ENCODE measurements at regions not wholly inside any gene's neighbourhood (a gene's known extent, or its start where the extent isn't known, plus 50 kb on each side); places are given as distances from the start of the nearest gene placed in this dataset.

DNA sequence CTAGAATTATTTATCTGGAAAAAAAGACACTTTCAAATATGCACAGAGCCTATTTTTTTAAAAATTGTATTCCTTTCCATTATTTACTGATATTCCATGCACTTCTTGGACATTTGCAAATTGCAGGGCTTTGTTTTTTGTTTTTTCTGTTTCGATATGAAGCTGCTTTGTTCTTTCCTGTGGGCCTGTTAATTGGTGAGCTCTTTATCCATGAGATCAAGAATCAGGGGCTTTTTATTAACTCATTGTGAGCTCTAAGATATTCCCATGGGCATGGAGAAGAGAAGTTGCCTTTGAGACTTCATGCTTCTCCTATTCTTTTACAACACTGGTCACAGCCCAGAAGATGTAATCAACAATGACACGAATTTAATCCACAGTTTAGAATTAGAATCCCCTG lies 145.1 kb downstream of the SAMD5 start:
- Mint-ChIP-seq H3K4me3 (no peak overlapping the region), H3K36me3 (ENCODE audit: insufficient read depth) (no peaks in the 10 kb centered on the region), H3K4me1 (ENCODE audit: low read depth) (no peaks in the 10 kb centered on the region), H3K9me3 (no peaks in the 10 kb centered on the region), H3K27me3 (ENCODE audit: low read depth) (peaks cover 1% of the 10 kb centered on the region)
- no peak for ATAC-seq
- DNase-seq: no peak

DNA sequence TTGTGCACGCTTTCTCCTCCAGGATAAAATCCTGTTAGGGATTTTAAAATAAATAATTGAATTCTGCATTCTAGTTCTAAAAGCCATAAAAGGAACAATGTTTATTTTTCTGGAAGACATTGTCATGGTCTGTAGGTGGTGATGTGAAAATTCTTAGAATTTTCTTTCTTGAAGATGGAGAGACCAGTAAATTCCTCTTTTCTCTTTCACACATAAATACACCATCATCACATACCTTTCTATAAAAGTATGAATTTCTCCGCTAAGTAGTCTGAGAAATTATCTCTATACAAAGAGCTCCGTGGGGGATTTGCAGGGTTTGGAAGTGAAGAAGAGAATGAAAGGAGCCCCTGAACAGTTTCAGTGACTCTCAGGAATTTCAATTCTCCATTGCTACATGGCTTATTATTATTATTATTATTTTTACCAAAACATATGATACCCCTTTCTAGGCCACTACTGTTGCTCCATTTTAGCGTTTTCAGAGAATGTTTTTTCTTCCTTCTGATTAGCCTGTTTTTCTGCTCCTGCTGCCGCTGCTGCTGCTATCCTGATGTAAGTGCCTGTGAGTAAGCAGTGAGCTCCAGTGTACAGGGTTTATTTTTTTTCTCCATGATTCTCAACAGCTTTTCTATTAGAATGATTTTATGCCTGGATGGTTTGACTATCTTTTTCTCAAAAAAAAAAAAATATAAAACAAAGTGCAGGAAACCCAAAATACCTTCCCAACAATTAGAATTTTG lies 145.8 kb downstream of the SAMD5 start:
- H3K4me1 Mint-ChIP-seq (ENCODE audit: low read depth): no peaks in the 10 kb centered on the region
- no peak overlapping the region for H3K4me3 Mint-ChIP-seq
- H3K9me3 Mint-ChIP-seq: no peaks in the 10 kb centered on the region
- peaks cover 1% of the 10 kb centered on the region for H3K27me3 Mint-ChIP-seq (ENCODE audit: low read depth)
- H3K36me3 Mint-ChIP-seq (ENCODE audit: insufficient read depth): no peaks in the 10 kb centered on the region
- no peak for DNase-seq
- ATAC-seq: no peak

DNA sequence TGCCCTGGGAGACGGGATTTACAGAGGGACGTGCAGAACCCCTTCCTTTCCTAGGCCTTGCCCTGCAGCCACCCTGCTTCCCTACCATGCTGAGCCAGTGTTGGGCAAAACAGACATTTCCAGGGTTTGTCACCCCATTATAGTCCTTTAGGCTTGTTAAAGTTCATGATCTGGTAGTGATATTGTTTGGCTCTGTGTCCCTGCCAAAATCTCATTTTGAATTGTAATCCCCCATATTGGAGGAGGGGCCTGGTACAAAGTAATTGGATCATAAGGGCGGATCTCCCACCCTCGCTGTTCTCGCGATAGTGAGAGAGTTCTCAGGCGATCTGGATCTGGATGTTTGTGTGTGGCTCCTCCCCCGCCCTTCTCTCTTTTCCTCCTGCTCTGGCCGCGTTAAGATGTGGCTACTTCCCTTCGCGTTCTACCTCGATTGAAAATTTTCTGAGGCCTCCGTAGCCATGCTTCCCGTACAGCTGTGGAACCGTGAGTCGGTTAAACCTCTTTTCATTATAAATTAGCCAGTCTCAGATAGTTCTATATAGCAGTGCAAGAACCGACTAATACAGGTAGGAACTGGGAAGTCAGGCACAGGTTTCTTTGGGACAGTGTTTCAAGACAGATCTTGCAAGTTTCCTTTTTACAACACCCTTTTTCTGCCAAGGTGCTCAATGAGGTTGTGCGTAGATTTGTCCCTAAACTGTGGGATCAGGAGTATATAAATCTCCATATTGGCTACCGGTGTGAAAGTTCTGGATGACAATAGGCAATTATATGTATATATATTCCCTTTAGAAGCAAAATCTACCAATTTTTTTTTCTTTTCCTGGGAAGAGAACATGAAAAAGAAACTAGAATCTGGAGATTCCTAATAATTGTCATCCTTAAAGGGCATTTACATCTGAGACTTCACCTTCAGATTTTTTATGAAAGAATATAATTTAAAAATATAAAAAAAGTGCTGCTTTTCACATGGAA lies 152.1 kb downstream of the SAMD5 start:
- ATAC-seq (no peak), DNase-seq (no peak)
- no peaks in the 10 kb centered on the region for H3K4me1 Mint-ChIP-seq (ENCODE audit: low read depth)
- no peaks in the 10 kb centered on the region for H3K27me3 Mint-ChIP-seq (ENCODE audit: low read depth)
- no peaks in the 10 kb centered on the region for H3K9me3 Mint-ChIP-seq
- no peaks in the 10 kb centered on the region for H3K36me3 Mint-ChIP-seq (ENCODE audit: insufficient read depth)
- no peak overlapping the region for H3K4me3 Mint-ChIP-seq

DNA sequence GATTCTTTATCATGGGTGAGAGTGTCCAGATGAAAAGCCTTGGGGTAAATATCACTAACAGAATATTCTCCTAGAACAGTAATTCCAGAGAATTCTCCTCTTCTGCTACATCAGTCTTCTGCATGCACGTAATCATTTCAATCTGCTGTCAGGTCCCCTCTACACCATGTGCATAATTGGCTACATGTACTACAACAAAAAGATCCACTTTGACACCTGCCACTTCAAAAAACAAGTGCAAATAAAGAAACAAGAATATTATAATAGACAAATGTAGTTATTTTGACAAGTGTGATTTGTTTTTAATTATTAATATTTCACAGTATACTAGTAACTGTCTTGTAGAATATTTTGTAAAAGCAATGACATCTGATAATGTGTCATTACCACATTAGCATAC lies 154.2 kb downstream of the SAMD5 start:
- no peak for ATAC-seq
- Mint-ChIP-seq H3K36me3 (ENCODE audit: insufficient read depth) (no peaks in the 10 kb centered on the region), H3K9me3 (no peaks in the 10 kb centered on the region), H3K4me3 (no peak overlapping the region), H3K4me1 (ENCODE audit: low read depth) (no peaks in the 10 kb centered on the region), H3K27me3 (ENCODE audit: low read depth) (no peaks in the 10 kb centered on the region)
- DNase-seq: no peak

DNA sequence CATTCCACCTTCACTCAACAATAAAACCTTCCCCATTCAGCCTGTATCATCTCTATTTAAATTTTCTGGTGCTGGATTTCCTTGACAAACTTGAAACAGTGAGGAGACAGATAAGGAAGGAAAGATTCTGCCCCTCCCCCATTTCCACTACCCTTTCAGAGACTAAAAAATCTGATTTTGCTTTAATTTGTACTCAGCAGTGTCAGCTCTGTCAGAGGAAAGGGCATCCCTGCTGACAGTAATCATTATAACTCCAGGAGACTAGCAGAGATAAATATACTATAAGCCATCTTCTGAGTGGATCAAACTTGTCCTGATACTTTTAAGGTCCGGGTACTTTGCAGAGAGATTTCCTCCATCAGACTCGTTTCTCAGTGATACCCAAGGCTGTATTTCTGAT lies 155.6 kb downstream of the SAMD5 start:
- no peak for DNase-seq
- H3K9me3 Mint-ChIP-seq: no peaks in the 10 kb centered on the region
- H3K4me1 Mint-ChIP-seq (ENCODE audit: low read depth): no peaks in the 10 kb centered on the region
- no peak for ATAC-seq
- H3K36me3 Mint-ChIP-seq (ENCODE audit: insufficient read depth): no peaks in the 10 kb centered on the region
- H3K27me3 Mint-ChIP-seq (ENCODE audit: low read depth): no peaks in the 10 kb centered on the region
- H3K4me3 Mint-ChIP-seq: no peak overlapping the region

DNA sequence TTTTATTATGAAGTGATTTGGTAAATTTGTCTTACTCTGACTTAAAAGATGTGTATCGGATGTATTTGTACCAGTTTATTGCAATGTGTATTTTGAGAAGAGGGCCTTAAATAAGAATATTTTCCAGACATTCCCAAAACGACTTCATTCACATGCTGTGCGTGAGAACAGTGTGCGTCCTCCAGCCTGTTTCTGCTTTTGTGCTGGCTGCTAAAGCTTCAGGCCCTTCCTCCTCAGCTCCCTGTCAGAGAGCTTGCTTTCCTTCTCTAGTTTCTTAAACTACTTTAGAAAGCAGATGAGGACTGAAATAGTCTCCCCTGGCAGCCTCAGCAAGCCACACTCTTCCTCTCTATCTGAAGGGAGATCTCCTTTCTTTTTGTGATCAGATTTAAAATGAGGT lies 157.8 kb downstream of the SAMD5 start:
- H3K4me1 Mint-ChIP-seq (ENCODE audit: low read depth): no peaks in the 10 kb centered on the region
- no peak overlapping the region for H3K4me3 Mint-ChIP-seq
- DNase-seq (no peak), ATAC-seq (no peak)
- H3K9me3 Mint-ChIP-seq: peaks cover 5% of the 10 kb centered on the region
- H3K27me3 Mint-ChIP-seq (ENCODE audit: low read depth): no peaks in the 10 kb centered on the region
- no peaks in the 10 kb centered on the region for H3K36me3 Mint-ChIP-seq (ENCODE audit: insufficient read depth)

DNA sequence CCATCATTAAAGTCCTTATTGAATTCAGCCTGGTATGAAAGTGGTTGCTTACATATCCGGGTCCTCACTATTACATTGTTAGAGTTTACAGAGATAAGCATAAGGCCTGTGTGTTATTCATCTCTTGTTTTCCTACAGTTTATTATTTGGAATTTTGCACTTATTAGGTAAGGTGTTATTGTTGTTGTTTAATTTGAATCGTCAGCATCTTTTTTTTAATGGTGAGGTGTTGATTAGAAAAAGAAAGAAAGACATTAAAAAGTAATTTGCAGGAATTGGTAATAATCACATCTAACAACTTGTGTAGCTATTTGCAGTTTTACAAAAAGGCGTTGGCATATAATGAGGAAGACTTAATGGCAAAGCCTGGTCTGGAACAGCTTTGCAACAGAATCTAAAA lies 158.6 kb downstream of the SAMD5 start:
- Mint-ChIP-seq H3K9me3 (peaks cover 5% of the 10 kb centered on the region), H3K4me1 (ENCODE audit: low read depth) (no peaks in the 10 kb centered on the region), H3K27me3 (ENCODE audit: low read depth) (no peaks in the 10 kb centered on the region), H3K4me3 (no peak overlapping the region), H3K36me3 (ENCODE audit: insufficient read depth) (no peaks in the 10 kb centered on the region)
- DNase-seq: no peak
- ATAC-seq: no peak

DNA sequence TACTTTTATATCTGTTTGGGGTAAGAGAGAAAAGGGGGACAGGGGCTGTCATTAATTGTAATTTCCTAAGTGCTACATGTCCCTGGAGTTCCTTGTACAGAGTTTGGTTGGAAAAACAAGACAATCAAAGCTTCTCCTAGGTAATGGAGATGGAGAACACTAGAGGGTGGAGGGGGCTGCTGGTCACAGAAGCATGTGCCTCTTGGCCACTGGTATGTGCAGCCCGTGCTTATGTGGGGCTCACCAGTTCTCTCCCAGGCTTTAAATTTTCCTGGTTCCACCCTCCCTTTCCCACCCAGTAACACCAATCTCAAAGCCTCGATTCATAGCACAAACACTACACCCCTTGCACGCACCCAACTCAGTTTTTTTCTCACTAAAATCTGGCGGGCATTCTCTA lies 165.6 kb downstream of the SAMD5 start:
- DNase-seq (no peak), ATAC-seq (no peak)
- Mint-ChIP-seq H3K4me1 (ENCODE audit: low read depth) (no peaks in the 10 kb centered on the region), H3K36me3 (ENCODE audit: insufficient read depth) (no peaks in the 10 kb centered on the region), H3K4me3 (no peak overlapping the region), H3K9me3 (peaks cover 5% of the 10 kb centered on the region), H3K27me3 (ENCODE audit: low read depth) (peaks cover 3% of the 10 kb centered on the region)

DNA sequence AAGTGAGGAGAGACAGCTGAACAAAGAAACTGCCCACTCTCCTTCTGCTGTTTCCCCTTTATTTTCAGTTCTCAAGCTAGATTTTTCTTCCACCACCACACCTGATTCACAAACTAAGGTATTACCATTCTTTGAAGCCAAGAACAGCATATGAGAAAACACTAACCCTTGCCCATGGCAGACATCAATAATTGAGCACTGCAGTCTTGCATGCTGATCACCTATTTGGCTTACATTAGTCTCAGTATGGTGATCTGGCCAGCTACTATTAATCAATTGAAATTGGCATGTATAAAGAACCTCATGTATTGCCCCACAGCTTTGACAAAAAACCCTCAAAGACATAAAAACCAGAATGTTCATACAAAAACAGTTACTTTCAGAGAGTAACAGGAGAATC lies 166.3 kb downstream of the SAMD5 start:
- Mint-ChIP-seq H3K4me3 (no peak overlapping the region), H3K27me3 (ENCODE audit: low read depth) (peaks cover 3% of the 10 kb centered on the region), H3K36me3 (ENCODE audit: insufficient read depth) (no peaks in the 10 kb centered on the region), H3K4me1 (ENCODE audit: low read depth) (no peaks in the 10 kb centered on the region), H3K9me3 (peaks cover 2% of the 10 kb centered on the region)
- no peak for DNase-seq
- ATAC-seq: no peak

DNA sequence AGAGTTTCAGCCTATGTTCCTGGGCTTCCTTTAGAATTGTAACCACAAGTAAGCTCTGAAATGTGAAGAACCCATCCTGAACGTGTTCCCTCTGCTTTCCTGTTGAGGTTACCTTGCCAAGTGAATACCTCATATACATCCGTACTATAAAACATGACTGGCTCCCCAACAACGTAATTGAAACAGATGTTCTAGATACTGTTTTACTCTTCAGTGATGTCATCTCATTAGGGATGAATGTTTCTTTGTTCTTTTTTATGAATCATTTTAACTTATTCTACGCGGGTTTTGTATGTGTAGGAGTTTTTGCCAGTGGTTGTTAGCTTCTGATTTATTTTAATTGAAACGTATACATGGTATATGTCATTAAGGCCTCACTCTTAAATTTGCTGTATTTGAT lies 166.8 kb downstream of the SAMD5 start:
- H3K4me3 Mint-ChIP-seq: no peak overlapping the region
- no peaks in the 10 kb centered on the region for H3K4me1 Mint-ChIP-seq (ENCODE audit: low read depth)
- H3K27me3 Mint-ChIP-seq (ENCODE audit: low read depth): peaks cover 3% of the 10 kb centered on the region
- no peaks in the 10 kb centered on the region for H3K36me3 Mint-ChIP-seq (ENCODE audit: insufficient read depth)
- DNase-seq (no peak), ATAC-seq (no peak)
- H3K9me3 Mint-ChIP-seq: no peaks in the 10 kb centered on the region

DNA sequence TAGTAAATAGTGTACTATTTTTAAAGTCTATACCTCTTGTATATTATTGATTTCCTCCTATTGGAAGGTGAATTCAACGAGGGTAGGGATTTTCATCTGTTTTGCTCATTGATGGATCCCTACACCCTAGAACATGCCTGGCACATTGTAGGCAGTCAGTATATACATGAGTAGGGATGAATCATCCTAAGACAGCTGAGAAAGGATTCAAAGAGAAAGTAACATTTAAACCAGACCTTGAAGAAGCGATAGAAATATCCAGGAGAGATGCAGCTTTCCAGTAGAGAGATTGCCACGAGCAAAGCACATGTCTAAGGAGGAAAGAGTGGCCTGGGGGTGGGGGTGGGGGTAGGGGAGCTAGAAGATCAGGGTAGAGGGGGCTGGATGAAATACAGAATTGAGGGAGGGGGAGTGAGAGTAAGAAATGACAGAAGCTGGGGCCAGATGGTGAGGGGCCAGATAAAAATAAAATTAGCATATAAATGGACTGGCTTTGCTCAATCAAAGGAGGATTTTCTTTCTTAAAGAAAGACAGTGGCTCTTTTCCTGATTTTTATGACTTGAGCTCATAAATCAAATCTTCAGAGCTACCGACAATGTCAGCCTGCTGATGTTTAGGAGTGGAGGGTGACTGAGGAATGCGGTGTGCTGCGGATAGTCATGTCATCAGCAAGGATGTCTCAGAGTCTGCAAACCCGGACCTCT lies 168.2 kb downstream of the SAMD5 start:
- Mint-ChIP-seq H3K36me3 (ENCODE audit: insufficient read depth) (no peaks in the 10 kb centered on the region), H3K27me3 (ENCODE audit: low read depth) (peaks cover 3% of the 10 kb centered on the region), H3K9me3 (no peaks in the 10 kb centered on the region), H3K4me1 (ENCODE audit: low read depth) (no peaks in the 10 kb centered on the region), H3K4me3 (no peak overlapping the region)
- ATAC-seq: no peak
- no peak for DNase-seq

DNA sequence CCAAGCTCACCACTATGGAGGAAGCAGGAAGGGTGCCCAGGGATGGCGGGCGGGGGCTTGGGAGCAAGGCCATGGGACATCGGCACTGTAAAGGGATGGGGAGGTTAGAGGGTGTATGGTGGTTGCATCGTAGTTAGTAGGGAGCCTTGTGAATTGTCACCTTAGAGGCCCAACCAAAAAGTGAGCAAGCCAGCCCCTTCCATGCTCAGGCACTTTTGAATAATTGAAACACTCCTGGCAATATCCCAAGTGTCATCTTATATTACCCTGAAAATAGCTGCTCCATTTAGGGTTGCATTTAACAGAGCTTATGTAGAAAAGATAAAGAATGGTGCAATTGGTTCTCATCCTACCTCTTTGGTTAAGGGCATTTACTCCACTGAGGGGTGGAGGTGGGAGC lies 169.2 kb downstream of the SAMD5 start:
- Mint-ChIP-seq H3K9me3 (no peaks in the 10 kb centered on the region), H3K27me3 (ENCODE audit: low read depth) (peaks cover 3% of the 10 kb centered on the region), H3K4me1 (ENCODE audit: low read depth) (no peaks in the 10 kb centered on the region), H3K4me3 (no peak overlapping the region), H3K36me3 (ENCODE audit: insufficient read depth) (no peaks in the 10 kb centered on the region)
- no peak for DNase-seq
- ATAC-seq: no peak

DNA sequence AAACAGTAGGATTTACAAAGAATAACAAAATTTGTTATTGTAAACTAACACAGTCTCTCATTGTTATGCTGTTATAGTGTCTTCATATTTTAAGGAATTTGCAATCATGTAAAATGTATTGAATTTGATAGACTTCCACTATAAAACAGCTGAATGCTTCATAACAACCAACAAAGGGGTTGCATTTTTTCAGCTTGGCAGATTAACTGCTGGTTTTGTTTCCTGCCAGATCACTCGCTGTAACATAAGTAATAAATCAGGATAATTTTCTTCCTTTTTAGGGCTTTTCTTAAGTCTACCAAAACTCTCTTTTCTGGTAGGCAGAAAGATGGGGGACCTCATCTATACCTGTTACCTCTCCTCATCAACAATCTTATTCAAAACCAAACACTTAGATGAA lies 169.8 kb downstream of the SAMD5 start:
- no peak for ATAC-seq

DNA sequence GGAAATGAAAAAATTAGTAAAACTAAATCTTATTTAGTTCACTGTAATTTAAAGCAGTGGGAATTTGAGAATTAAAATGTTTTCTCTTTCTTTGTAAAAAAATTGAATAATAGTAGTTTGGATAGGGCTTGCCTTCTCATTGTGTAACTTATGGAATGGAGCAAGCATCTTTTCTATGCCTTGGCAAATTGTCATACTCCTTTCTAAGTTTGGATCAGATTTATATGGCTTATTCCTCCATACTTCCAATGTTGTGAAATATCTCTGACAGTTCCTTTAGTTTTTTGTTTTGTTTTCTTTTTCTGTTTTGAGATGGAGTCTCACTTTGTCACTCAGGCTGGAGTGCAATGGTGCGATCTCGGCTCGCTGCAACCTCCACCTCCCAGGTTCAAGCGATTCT lies 176.4 kb downstream of the SAMD5 start:
- no peaks in the 10 kb centered on the region for H3K36me3 Mint-ChIP-seq (ENCODE audit: insufficient read depth)
- no peak for DNase-seq
- no peak overlapping the region for H3K4me3 Mint-ChIP-seq
- no peak for ATAC-seq
- H3K9me3 Mint-ChIP-seq: no peaks in the 10 kb centered on the region
- H3K27me3 Mint-ChIP-seq (ENCODE audit: low read depth): no peaks in the 10 kb centered on the region
- no peaks in the 10 kb centered on the region for H3K4me1 Mint-ChIP-seq (ENCODE audit: low read depth)

More for the DNA sequence above, 169.8 kb downstream of the SAMD5 start:
- Mint-ChIP-seq H3K27me3 (ENCODE audit: low read depth) (peaks cover 3% of the 10 kb centered on the region), H3K4me3 (no peak overlapping the region), H3K4me1 (ENCODE audit: low read depth) (no peaks in the 10 kb centered on the region), H3K9me3 (no peaks in the 10 kb centered on the region), H3K36me3 (ENCODE audit: insufficient read depth) (no peaks in the 10 kb centered on the region)
- no peak for DNase-seq

All from activated T-cell treated with anti-CD3 and anti-CD28 coated beads, Interleukin-2, amount 50 U/mL, for 4 hours (primary cell).